PC-3 (cell line): ENCODE measurements at regions not wholly inside any gene's neighbourhood (a gene's known extent, or its start where the extent isn't known, plus 50 kb on each side); places are given as distances from the start of the nearest gene placed in this dataset.

Experiments
- CTCF ChIP-seq: fragments of 300-600 bp; sonication (generic); conservative IDR thresholded peaks from 2 replicates; pipeline ENCODE4 v1.5.1; 2017; ENCODE audit warnings: antibody characterized with exemption, low read depth, mild to moderate bottlenecking, low read length
- EZH2 ChIP-seq: fragments of 300-600 bp; sonication (generic); IDR thresholded peaks from one replicate; pipeline ENCODE4 v1.6.1; 2017; ENCODE audit warnings: antibody characterized with exemption, mild to moderate bottlenecking, low read length; ENCODE audit not compliant: unreplicated experiment
- EZH2phosphoT487 ChIP-seq: fragments of 300-600 bp; sonication (generic); IDR thresholded peaks from 2 replicates; pipeline ENCODE4 v1.6.1; 2018; ENCODE audit warnings: mild to moderate bottlenecking, antibody characterized with exemption, low read length, borderline replicate concordance

- TF ChIP-seq EZH2phosphoT487 (no peak), CTCF (no peak), EZH2 (no peak)
These were observed 1116.7 kb upstream of the SEMA6A start for GRCh38 chr5:117691081-117691870.
